ENCODE measurements at regions not wholly inside any gene's neighbourhood (a gene's known extent, or its start where the extent isn't known, plus 50 kb on each side); places are given as distances from the start of the nearest gene placed in this dataset.

GRCh38 chr20:58139849-58140786 lies 88.3 kb downstream of the ANKRD60 start:
- Histone ChIP-seq H3K27me3 (replicated peaks in 2 of 5; ENCODE audit: control insufficient read depth in 4 of 5, insufficient read depth in 5 of 5, low read length in 4 of 5) (peaks cover 1 to 64% (median 26%) of the 10 kb centered on the region in 5 experiments), H3K36me3 (ENCODE audit: control insufficient read depth in 4 of 4, insufficient read depth in 4 of 4, low read length in 3 of 4) (no peaks in the 10 kb centered on the region), H3K27ac (ENCODE audit: insufficient read depth in 1 of 2, low read depth in 1 of 2, low read length in 2 of 2, poor library complexity in 1 of 2, severe bottlenecking in 2 of 2) (no peak overlapping the region), H3K4me3 (ENCODE audit: control insufficient read depth in 1 of 7, extremely low read depth in 1 of 7, insufficient read depth in 4 of 7, low read depth in 2 of 7, low read length in 6 of 7) (no peak overlapping the region), H3K4me1 (ENCODE audit: control extremely low read depth in 1 of 4, control insufficient read depth in 4 of 4, insufficient read depth in 4 of 4, low read length in 3 of 4) (no peaks in the 10 kb centered on the region), H3K9me3 (ENCODE audit: control extremely low read depth in 1 of 5, control insufficient read depth in 4 of 5, insufficient read depth in 2 of 5, low read depth in 1 of 5, low read length in 4 of 5) (no peaks in the 10 kb centered on the region)
- 92% methylated on average over 15 of the region's 19 CpGs for WGBS (ENCODE audit: insufficient coverage)
- POLR2A ChIA-PET, result interaction anchor here (0.6 kb wide), 1 partner anchor 74 kb away, joined by 3 read pairs; no protein-coding TSS in a partner anchor
- CTCF ChIA-PET, result no interaction called here
- no peak for DNase-seq

DNA sequence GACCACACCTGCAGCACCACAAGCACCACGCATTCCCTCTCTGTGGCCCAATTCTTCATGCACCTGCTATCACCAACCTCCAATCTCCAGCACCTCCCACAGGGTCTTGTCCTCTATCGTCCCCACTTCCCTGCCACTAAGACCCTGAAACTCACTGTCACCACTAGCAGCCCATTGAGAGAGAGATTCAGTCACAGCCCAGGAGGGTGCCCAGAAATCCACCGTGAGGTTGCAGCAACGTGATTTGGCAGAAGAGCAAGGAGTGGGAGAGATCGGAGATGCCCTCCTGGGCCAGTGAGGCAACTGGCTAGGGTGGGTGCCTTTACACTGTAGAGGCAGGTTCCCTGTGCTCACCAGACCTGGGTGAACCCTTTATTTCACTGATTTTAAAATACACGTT lies 90.1 kb downstream of the ANKRD60 start:
- peaks cover 0 to 73% (median 35%) of the 10 kb centered on the region in 5 experiments for H3K27me3 ChIP-seq (replicated peaks in 2 of 5; ENCODE audit: control insufficient read depth in 4 of 5, insufficient read depth in 5 of 5, low read length in 4 of 5)
- CTCF ChIA-PET, result no interaction called here
- 95% methylated on average over 4 of the region's 6 CpGs for WGBS (ENCODE audit: insufficient coverage)
- POLR2A ChIA-PET, result no interaction called here
- H3K4me1 ChIP-seq (ENCODE audit: control extremely low read depth in 1 of 4, control insufficient read depth in 4 of 4, insufficient read depth in 4 of 4, low read length in 3 of 4), result no peaks in the 10 kb centered on the region
- H3K9me3 ChIP-seq (ENCODE audit: control extremely low read depth in 1 of 5, control insufficient read depth in 4 of 5, insufficient read depth in 2 of 5, low read depth in 1 of 5, low read length in 4 of 5), result no peaks in the 10 kb centered on the region
- no peak overlapping the region for H3K27ac ChIP-seq (ENCODE audit: insufficient read depth in 1 of 2, low read depth in 1 of 2, low read length in 2 of 2, poor library complexity in 1 of 2, severe bottlenecking in 2 of 2)
- no peaks in the 10 kb centered on the region for H3K36me3 ChIP-seq (ENCODE audit: control insufficient read depth in 4 of 4, insufficient read depth in 4 of 4, low read length in 3 of 4)
- H3K4me3 ChIP-seq (ENCODE audit: control insufficient read depth in 1 of 7, extremely low read depth in 1 of 7, insufficient read depth in 4 of 7, low read depth in 2 of 7, low read length in 6 of 7), result no peak overlapping the region
- DNase-seq, result no peak

DNA sequence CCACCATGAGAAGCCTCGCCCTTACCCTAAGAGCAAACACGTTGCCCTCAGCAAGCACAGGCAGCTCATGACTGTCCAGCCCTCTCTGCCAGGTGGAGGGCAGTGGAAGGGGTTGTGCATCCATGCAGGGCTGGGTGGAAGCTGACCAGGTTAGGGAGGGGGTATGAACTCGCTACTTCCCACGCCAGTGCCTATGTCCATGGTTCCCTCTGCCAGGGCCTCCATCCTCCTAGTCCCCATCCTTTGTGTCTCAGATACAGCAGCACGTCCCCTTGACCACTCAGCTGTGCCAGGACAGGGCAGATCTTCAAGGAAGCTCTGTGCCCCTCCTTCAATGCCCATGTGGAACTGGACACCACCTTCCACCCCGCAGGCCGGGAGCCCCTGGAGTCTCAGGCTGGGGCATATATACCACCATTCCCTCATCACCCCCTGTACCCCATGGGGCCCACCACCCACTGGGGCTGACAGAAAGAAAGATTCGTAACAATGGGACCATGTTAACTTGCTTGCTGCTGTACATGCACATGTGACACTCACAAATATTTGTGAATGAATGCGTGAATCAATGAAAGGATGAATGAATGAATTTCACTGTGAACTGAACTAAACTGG lies 90.7 kb downstream of the ANKRD60 start:
- no peaks in the 10 kb centered on the region for H3K36me3 ChIP-seq (ENCODE audit: control insufficient read depth in 4 of 4, insufficient read depth in 4 of 4, low read length in 3 of 4)
- ChIA-PET CTCF (no interaction called here), POLR2A (no interaction called here)
- H3K4me1 ChIP-seq (ENCODE audit: control extremely low read depth in 1 of 4, control insufficient read depth in 4 of 4, insufficient read depth in 4 of 4, low read length in 3 of 4), result no peaks in the 10 kb centered on the region
- H3K9me3 ChIP-seq (ENCODE audit: control extremely low read depth in 1 of 5, control insufficient read depth in 4 of 5, insufficient read depth in 2 of 5, low read depth in 1 of 5, low read length in 4 of 5), result no peaks in the 10 kb centered on the region
- no peak overlapping the region for H3K4me3 ChIP-seq (ENCODE audit: control insufficient read depth in 1 of 7, extremely low read depth in 1 of 7, insufficient read depth in 4 of 7, low read depth in 2 of 7, low read length in 6 of 7)
- no peak for DNase-seq
- peaks cover 0 to 79% (median 42%) of the 10 kb centered on the region in 5 experiments for H3K27me3 ChIP-seq (replicated peaks in 2 of 5; ENCODE audit: control insufficient read depth in 4 of 5, insufficient read depth in 5 of 5, low read length in 4 of 5)
- no peak overlapping the region for H3K27ac ChIP-seq (ENCODE audit: insufficient read depth in 1 of 2, low read depth in 1 of 2, low read length in 2 of 2, poor library complexity in 1 of 2, severe bottlenecking in 2 of 2)
- WGBS (ENCODE audit: insufficient coverage), result 95% methylated on average over 6 of the region's 9 CpGs

DNA sequence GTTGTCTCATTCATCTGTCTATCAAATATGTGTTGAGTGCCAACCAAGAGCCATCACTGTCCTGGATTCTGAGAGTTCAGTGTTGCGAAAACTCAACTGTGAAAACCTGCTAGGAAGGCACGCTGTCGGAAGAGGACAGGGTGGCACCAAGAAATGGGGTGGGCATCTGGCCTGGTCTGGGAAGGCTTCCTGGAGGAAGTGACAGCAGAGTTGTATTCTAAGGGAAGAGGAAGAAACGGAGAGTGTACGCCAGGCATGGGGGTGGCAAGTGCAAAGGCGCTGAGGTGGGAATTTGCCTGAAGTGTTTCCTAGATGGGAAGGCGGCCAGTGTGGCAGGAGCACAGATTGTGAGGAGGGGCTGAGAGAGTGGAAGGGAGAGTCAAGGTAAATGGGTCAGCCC lies 91.2 kb downstream of the ANKRD60 start:
- H3K9me3 ChIP-seq (ENCODE audit: control extremely low read depth in 1 of 5, control insufficient read depth in 4 of 5, insufficient read depth in 2 of 5, low read depth in 1 of 5, low read length in 4 of 5), result no peaks in the 10 kb centered on the region
- no peaks in the 10 kb centered on the region for H3K36me3 ChIP-seq (ENCODE audit: control insufficient read depth in 4 of 4, insufficient read depth in 4 of 4, low read length in 3 of 4)
- H3K27me3 ChIP-seq (replicated peaks in 2 of 5; ENCODE audit: control insufficient read depth in 4 of 5, insufficient read depth in 5 of 5, low read length in 4 of 5), result peaks cover 1 to 84% (median 45%) of the 10 kb centered on the region in 5 experiments
- H3K27ac ChIP-seq (ENCODE audit: insufficient read depth in 1 of 2, low read depth in 1 of 2, low read length in 2 of 2, poor library complexity in 1 of 2, severe bottlenecking in 2 of 2), result no peak overlapping the region
- DNase-seq, result no peak
- no peak overlapping the region for H3K4me3 ChIP-seq (ENCODE audit: control insufficient read depth in 1 of 7, extremely low read depth in 1 of 7, insufficient read depth in 4 of 7, low read depth in 2 of 7, low read length in 6 of 7)
- 98% methylated on average over 7 of the region's 7 CpGs for WGBS (ENCODE audit: insufficient coverage)
- ChIA-PET CTCF (no interaction called here), POLR2A (no interaction called here)
- no peaks in the 10 kb centered on the region for H3K4me1 ChIP-seq (ENCODE audit: control extremely low read depth in 1 of 4, control insufficient read depth in 4 of 4, insufficient read depth in 4 of 4, low read length in 3 of 4)

GRCh38 chr20:58136149-58136484 lies 92.3 kb downstream of the ANKRD60 start:
- H3K4me1 ChIP-seq (ENCODE audit: control extremely low read depth in 1 of 4, control insufficient read depth in 4 of 4, insufficient read depth in 4 of 4, low read length in 3 of 4), result no peaks in the 10 kb centered on the region
- no peak overlapping the region for H3K27ac ChIP-seq (ENCODE audit: insufficient read depth in 1 of 2, low read depth in 1 of 2, low read length in 2 of 2, poor library complexity in 1 of 2, severe bottlenecking in 2 of 2)
- CTCF ChIA-PET, result interaction anchor here (0.7 kb wide), 1 partner anchor 18 kb away, joined by 3 read pairs; no protein-coding TSS in a partner anchor
- H3K4me3 ChIP-seq (ENCODE audit: control insufficient read depth in 1 of 7, extremely low read depth in 1 of 7, insufficient read depth in 4 of 7, low read depth in 2 of 7, low read length in 6 of 7), result no peak overlapping the region
- 78% methylated on average over 4 of the region's 5 CpGs for WGBS (ENCODE audit: insufficient coverage)
- POLR2A ChIA-PET, result no interaction called here
- peaks cover 6 to 92% (median 49%) of the 10 kb centered on the region in 5 experiments for H3K27me3 ChIP-seq (replicated peaks in 2 of 5; ENCODE audit: control insufficient read depth in 4 of 5, insufficient read depth in 5 of 5, low read length in 4 of 5)
- no peaks in the 10 kb centered on the region for H3K36me3 ChIP-seq (ENCODE audit: control insufficient read depth in 4 of 4, insufficient read depth in 4 of 4, low read length in 3 of 4)
- H3K9me3 ChIP-seq (ENCODE audit: control extremely low read depth in 1 of 5, control insufficient read depth in 4 of 5, insufficient read depth in 2 of 5, low read depth in 1 of 5, low read length in 4 of 5), result no peaks in the 10 kb centered on the region
- DNase-seq, result no peak

DNA sequence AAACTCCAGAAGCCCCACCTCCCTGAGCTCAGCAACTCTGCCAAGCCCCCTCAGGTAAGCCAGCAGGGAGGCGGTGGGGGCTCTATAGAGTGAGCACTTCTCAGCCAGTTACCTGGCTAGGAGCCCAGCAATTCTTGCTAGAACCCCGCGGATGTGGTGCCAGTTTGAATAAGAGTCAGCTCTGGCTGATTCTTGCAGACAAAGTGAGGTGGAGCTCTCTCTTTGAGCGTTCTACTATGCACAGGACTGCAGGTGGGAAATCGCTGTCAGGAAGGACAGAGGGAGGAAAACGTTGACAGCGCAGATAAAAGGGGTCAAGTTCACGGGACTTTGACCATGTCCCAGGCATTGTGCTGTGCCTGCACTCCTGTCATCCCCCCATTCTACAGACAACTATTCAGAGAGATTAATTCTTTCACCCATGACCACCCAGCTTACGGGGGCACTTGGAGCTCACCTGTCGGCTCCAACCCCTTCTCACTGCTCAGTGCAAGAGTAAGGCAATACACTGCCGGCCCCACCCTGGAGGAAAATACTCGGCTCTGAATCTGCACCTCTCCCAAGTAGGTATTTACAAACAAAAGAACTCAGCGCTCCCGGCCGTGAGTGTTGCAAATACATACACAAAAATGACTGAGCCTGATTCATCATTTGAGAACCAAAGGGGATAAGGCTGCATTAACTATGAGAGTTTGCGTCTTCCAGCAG lies 92.9 kb downstream of the ANKRD60 start:
- Histone ChIP-seq H3K27ac (ENCODE audit: insufficient read depth in 1 of 2, low read depth in 1 of 2, low read length in 2 of 2, poor library complexity in 1 of 2, severe bottlenecking in 2 of 2) (no peak overlapping the region), H3K36me3 (ENCODE audit: control insufficient read depth in 4 of 4, insufficient read depth in 4 of 4, low read length in 3 of 4) (no peaks in the 10 kb centered on the region), H3K4me3 (ENCODE audit: control insufficient read depth in 1 of 7, extremely low read depth in 1 of 7, insufficient read depth in 4 of 7, low read depth in 2 of 7, low read length in 6 of 7) (no peak overlapping the region), H3K4me1 (ENCODE audit: control extremely low read depth in 1 of 4, control insufficient read depth in 4 of 4, insufficient read depth in 4 of 4, low read length in 3 of 4) (no peaks in the 10 kb centered on the region), H3K9me3 (ENCODE audit: control extremely low read depth in 1 of 5, control insufficient read depth in 4 of 5, insufficient read depth in 2 of 5, low read depth in 1 of 5, low read length in 4 of 5) (no peaks in the 10 kb centered on the region), H3K27me3 (replicated peaks in 2 of 5; ENCODE audit: control insufficient read depth in 4 of 5, insufficient read depth in 5 of 5, low read length in 4 of 5) (peaks cover 10 to 93% (median 52%) of the 10 kb centered on the region in 5 experiments)
- POLR2A ChIA-PET, result no interaction called here
- CTCF ChIA-PET, result interaction anchor here (0.7 kb wide), 1 partner anchor 19 kb away, joined by 3 read pairs; no protein-coding TSS in a partner anchor
- 39% methylated on average over 13 of the region's 16 CpGs for WGBS (ENCODE audit: insufficient coverage)
- no peak for DNase-seq

Measured in common myeloid progenitor, CD34-positive (primary cell).